ENCODE measurements at regions not wholly inside any gene's neighbourhood (a gene's known extent, or its start where the extent isn't known, plus 50 kb on each side); places are given as distances from the start of the nearest gene placed in this dataset.

GRCh38 chrX:155745792-155746191 is 133.0 kb upstream of the TMLHE start:
- TF ChIP-seq CTCF (IDR thresholded peaks at IDR 0.05) (no peak), POLR2A (IDR thresholded peaks at IDR 0.05) (no peak)
